GM12878 (cell line): ENCODE measurements at regions not wholly inside any gene's neighbourhood (a gene's known extent, or its start where the extent isn't known, plus 50 kb on each side); places are given as distances from the start of the nearest gene placed in this dataset.

ENCODE experiments used
- CTCF ChIP-seq, 3 experiments: IDR thresholded peaks in 2 of 3; conservative IDR thresholded peaks in 1 of 3; 2 replicates each; pipeline ENCODE4 v1.5.1; 2011; ENCODE audit warnings: low read depth in 3 of 3, low read length in 3 of 3, mild to moderate bottlenecking in 3 of 3, control low read depth in 2 of 3, moderate library complexity in 2 of 3, inconsistent platforms in 1 of 3, mixed read lengths in 1 of 3; ENCODE audit not compliant: control insufficient read depth in 2 of 3, insufficient read depth in 1 of 3; ENCODE audit errors: extremely low read depth in 1 of 3
- EGR1 ChIP-seq, 2 experiments: IDR thresholded peaks; 1 replicate in 1 of 2; 2 replicates in 1 of 2; pipeline ENCODE4 v1.6.1; 2011 to 2012; ENCODE audit warnings: low read depth in 2 of 2, low read length in 2 of 2, borderline replicate concordance in 1 of 2, mild to moderate bottlenecking in 1 of 2, moderate library complexity in 1 of 2
- EP300 ChIP-seq, 2 experiments: fragments of 150-350 bp in 1 of 2; IDR thresholded peaks; 2 replicates each; pipeline ENCODE4 v1.6.1; 2011 to 2012; ENCODE audit warnings: low read depth in 2 of 2, low read length in 2 of 2, borderline replicate concordance in 1 of 2, improper control_type of control experiment in 1 of 2, inconsistent platforms in 1 of 2; ENCODE audit not compliant: control insufficient read depth in 1 of 2
- FOXK2 ChIP-seq: fragments of 450-650 bp; IDR thresholded peaks from 2 replicates; pipeline ENCODE4 v1.6.1; 2017; ENCODE audit warnings: mild to moderate bottlenecking, moderate library complexity
- POLR2AphosphoS5 ChIP-seq: IDR thresholded peaks from 2 replicates; pipeline ENCODE4 v1.6.1; 2011; ENCODE audit warnings: mild to moderate bottlenecking, low read length, inconsistent platforms
- RFX5 ChIP-seq: IDR thresholded peaks from 2 replicates; pipeline ENCODE4 v1.6.1; 2011; ENCODE audit warnings: low read depth, low read length, improper control_type of control experiment
- SP1 ChIP-seq: IDR thresholded peaks from one replicate; pipeline ENCODE4 v1.6.1; 2011; ENCODE audit warnings: low read depth, low read length
- TAF1 ChIP-seq: IDR thresholded peaks from 2 replicates; pipeline ENCODE4 v1.6.1; 2011; ENCODE audit warnings: mild to moderate bottlenecking, low read depth, low read length, borderline replicate concordance
- USF2 ChIP-seq: IDR thresholded peaks from 2 replicates; pipeline ENCODE4 v1.6.1; 2011; ENCODE audit warnings: low read depth, low read length, improper control_type of control experiment, borderline replicate concordance
- TF ChIP-seq, protein P1 (sequence below): IDR thresholded peaks from 2 replicates; pipeline ENCODE4 v1.6.1; 2012; ENCODE audit warnings: mild to moderate bottlenecking, low read depth, low read length

DNA sequence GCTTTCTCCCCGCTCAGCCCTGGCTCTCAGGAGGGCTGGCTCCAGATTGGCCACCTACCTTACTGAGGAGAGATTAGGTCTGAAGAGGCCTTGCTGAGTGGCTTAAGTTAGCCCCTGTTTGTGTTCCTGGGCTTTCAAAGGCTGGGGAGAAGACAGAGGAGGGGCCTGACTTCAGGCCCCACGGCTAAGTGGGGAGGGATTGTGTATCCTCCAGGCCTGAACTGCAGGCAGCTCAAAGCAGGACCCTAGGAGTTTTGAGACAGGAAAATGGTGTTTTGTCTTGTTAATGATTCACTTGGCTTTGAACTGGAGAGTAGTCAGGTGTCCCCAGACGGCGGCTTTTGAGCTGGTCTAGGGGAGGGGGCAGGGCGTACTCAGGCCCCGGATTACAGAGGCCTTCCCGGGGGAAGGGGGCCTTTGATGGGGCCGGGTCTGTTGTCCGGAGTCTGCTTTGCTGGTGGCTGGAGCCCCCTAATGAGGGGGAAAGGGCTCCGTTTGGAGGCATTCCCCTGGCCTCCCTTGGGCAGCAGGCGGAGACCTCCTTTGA, 162.0 kb upstream of the SMIM23 start:
- TF ChIP-seq CTCF (IDR thresholded peaks at IDR 0.05 in 2 of 3, conservative IDR thresholded peaks at IDR 0.05 in 1 of 3; ENCODE audit: control insufficient read depth in 2 of 3, extremely low read depth in 1 of 3, insufficient read depth in 1 of 3, low read depth in 3 of 3, low read length in 3 of 3) (no peak), USF2 (no peak), RFX5 (no peak), EP300 (IDR thresholded peaks at IDR 0.05; ENCODE audit: borderline replicate concordance in 1 of 2, control insufficient read depth in 1 of 2, low read depth in 2 of 2, low read length in 2 of 2) (no peak), EGR1 (IDR thresholded peaks at IDR 0.05; ENCODE audit: borderline replicate concordance in 1 of 2, low read depth in 2 of 2, low read length in 2 of 2) (no peak), TAF1 (no peak), SP1 (no peak), POLR2AphosphoS5 (no peak), FOXK2 (no peak)
- TF ChIP-seq, protein P1, sequence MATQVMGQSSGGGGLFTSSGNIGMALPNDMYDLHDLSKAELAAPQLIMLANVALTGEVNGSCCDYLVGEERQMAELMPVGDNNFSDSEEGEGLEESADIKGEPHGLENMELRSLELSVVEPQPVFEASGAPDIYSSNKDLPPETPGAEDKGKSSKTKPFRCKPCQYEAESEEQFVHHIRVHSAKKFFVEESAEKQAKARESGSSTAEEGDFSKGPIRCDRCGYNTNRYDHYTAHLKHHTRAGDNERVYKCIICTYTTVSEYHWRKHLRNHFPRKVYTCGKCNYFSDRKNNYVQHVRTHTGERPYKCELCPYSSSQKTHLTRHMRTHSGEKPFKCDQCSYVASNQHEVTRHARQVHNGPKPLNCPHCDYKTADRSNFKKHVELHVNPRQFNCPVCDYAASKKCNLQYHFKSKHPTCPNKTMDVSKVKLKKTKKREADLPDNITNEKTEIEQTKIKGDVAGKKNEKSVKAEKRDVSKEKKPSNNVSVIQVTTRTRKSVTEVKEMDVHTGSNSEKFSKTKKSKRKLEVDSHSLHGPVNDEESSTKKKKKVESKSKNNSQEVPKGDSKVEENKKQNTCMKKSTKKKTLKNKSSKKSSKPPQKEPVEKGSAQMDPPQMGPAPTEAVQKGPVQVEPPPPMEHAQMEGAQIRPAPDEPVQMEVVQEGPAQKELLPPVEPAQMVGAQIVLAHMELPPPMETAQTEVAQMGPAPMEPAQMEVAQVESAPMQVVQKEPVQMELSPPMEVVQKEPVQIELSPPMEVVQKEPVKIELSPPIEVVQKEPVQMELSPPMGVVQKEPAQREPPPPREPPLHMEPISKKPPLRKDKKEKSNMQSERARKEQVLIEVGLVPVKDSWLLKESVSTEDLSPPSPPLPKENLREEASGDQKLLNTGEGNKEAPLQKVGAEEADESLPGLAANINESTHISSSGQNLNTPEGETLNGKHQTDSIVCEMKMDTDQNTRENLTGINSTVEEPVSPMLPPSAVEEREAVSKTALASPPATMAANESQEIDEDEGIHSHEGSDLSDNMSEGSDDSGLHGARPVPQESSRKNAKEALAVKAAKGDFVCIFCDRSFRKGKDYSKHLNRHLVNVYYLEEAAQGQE, result no peak
